ENCODE measurements at regions not wholly inside any gene's neighbourhood (a gene's known extent, or its start where the extent isn't known, plus 50 kb on each side); places are given as distances from the start of the nearest gene placed in this dataset.

DNA sequence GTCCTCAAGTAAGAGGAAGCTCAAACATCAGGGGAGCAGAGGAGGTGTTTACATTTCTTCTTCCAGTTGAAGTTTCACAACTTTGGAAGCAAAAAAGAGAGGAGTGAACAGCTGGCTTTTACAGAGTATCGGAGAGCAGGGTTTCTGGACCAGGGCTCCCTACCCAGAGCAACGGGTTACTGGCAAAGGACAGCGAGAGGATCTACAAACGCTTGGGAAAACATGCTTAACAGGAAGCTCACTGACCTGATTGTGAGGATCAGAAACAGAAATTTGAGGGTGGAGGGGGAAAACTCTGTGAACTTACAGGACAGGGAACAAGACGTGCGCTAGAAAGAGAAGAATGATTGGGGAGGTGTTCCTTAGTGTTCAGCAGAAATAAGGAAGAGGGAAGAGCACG is 85.7 kb upstream of the TAB2 start:
- no peak for FAIRE-seq

DNA sequence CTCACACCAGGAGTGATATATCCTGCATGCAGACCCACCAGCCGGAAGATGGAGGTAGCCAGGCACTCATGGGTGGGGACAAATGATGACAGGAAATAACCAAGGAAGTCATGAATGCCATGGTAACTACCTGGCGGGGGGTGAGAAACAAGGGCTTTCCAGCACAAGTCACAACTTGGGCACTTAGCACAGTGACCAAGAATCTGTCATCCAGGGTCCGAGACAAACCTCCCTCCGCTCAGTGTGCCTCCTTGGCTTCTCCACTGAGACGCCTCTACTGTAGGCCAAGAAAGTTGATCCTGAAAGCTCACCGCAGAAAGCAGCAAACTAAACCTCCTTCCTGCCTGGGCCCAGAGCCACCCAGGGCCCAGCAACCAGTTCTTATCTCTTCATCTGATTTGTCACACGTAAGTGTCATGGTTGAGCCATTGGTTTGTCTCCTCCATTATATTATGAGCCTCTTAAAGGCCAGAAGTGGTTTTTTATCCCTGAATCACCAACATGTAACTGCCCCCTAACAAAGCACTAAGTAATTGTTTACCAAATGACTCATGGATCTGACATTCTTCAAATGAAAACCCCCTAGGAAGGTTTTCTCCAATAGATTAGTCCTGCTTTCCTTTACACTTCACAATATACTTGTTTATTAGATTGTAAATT is 84.3 kb upstream of the TAB2 start:
- Histone ChIP-seq H4K20me1 (ENCODE audit: control insufficient read depth, extremely low read depth, insufficient read depth, low read length) (no peaks in the 10 kb centered on the region), H3K4me2 (ENCODE audit: control insufficient read depth, extremely low read depth, insufficient read depth, low read depth, low read length) (peak overlapping the region; percentile 75), H3K9me3 (ENCODE audit: control insufficient read depth, low read depth, low read length) (no peaks in the 10 kb centered on the region), H3K27me3 (ENCODE audit: control insufficient read depth, extremely low read depth, insufficient read depth, low read length) (no peaks in the 10 kb centered on the region), H3K4me3 (ENCODE audit: control insufficient read depth in 2 of 3, extremely low read depth in 1 of 3, insufficient read depth in 2 of 3, low read depth in 1 of 3, low read length in 3 of 3) (peak overlapping the region in 2 of 3 experiments; percentile 22 to 43), H3K79me2 (ENCODE audit: control insufficient read depth, insufficient read depth, low read length) (no peaks in the 10 kb centered on the region), H3K9ac (ENCODE audit: control insufficient read depth, extremely low read depth, insufficient read depth, low read length) (peak overlapping the region; percentile 71), H3K9me1 (ENCODE audit: control insufficient read depth, extremely low read depth, insufficient read depth, low read length) (no peaks in the 10 kb centered on the region), H3K36me3 (ENCODE audit: control insufficient read depth in 2 of 2, extremely low read depth in 1 of 2, insufficient read depth in 2 of 2, low read length in 2 of 2) (no peaks in the 10 kb centered on the region), H2AFZ (ENCODE audit: control insufficient read depth, low read length) (peak overlapping the region; percentile 68), H3K27ac (ENCODE audit: control insufficient read depth, insufficient read depth, low read length) (peak overlapping the region; percentile 85), H3K4me1 (ENCODE audit: control insufficient read depth, extremely low read depth, insufficient read depth, low read length) (peaks cover 26% of the 10 kb centered on the region)
- dilution Hi-C loops (cut with MboI; ENCODE audit: extremely low pct_ligation_motif_present, low sequenced_read_pairs): no loop called here
- TF ChIP-seq, protein P1, sequence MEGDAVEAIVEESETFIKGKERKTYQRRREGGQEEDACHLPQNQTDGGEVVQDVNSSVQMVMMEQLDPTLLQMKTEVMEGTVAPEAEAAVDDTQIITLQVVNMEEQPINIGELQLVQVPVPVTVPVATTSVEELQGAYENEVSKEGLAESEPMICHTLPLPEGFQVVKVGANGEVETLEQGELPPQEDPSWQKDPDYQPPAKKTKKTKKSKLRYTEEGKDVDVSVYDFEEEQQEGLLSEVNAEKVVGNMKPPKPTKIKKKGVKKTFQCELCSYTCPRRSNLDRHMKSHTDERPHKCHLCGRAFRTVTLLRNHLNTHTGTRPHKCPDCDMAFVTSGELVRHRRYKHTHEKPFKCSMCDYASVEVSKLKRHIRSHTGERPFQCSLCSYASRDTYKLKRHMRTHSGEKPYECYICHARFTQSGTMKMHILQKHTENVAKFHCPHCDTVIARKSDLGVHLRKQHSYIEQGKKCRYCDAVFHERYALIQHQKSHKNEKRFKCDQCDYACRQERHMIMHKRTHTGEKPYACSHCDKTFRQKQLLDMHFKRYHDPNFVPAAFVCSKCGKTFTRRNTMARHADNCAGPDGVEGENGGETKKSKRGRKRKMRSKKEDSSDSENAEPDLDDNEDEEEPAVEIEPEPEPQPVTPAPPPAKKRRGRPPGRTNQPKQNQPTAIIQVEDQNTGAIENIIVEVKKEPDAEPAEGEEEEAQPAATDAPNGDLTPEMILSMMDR (optimal IDR thresholded peaks at IDR 0.05 in 1 of 3, IDR thresholded peaks at IDR 0.05 in 1 of 3, conservative IDR thresholded peaks at IDR 0.05 in 1 of 3; ENCODE audit: extremely low read depth in 1 of 3, insufficient read depth in 2 of 3, low read length in 3 of 3): no peak
- TF ChIP-seq EZH2 (IDR thresholded peaks at IDR 0.05; ENCODE audit: low read length): no peak
- FAIRE-seq (peak; percentile 65), DNase-seq (ENCODE audit: low read depth, low spot score) (peak; percentile 86)

More for the DNA sequence above, 85.7 kb upstream of the TAB2 start:
- Histone ChIP-seq H3K27ac (ENCODE audit: control insufficient read depth, insufficient read depth, low read length) (no peak overlapping the region), H3K9me3 (ENCODE audit: control insufficient read depth, low read depth, low read length) (no peaks in the 10 kb centered on the region), H3K4me1 (ENCODE audit: control insufficient read depth, extremely low read depth, insufficient read depth, low read length) (peaks cover 26% of the 10 kb centered on the region), H3K4me3 (ENCODE audit: control insufficient read depth in 2 of 3, extremely low read depth in 1 of 3, insufficient read depth in 2 of 3, low read depth in 1 of 3, low read length in 3 of 3) (no peak overlapping the region), H3K4me2 (ENCODE audit: control insufficient read depth, extremely low read depth, insufficient read depth, low read depth, low read length) (no peak overlapping the region), H3K9ac (ENCODE audit: control insufficient read depth, extremely low read depth, insufficient read depth, low read length) (no peak overlapping the region), H3K9me1 (ENCODE audit: control insufficient read depth, extremely low read depth, insufficient read depth, low read length) (no peaks in the 10 kb centered on the region), H4K20me1 (ENCODE audit: control insufficient read depth, extremely low read depth, insufficient read depth, low read length) (no peaks in the 10 kb centered on the region), H2AFZ (ENCODE audit: control insufficient read depth, low read length) (no peak overlapping the region), H3K36me3 (ENCODE audit: control insufficient read depth in 2 of 2, extremely low read depth in 1 of 2, insufficient read depth in 2 of 2, low read length in 2 of 2) (no peaks in the 10 kb centered on the region), H3K27me3 (ENCODE audit: control insufficient read depth, extremely low read depth, insufficient read depth, low read length) (no peaks in the 10 kb centered on the region), H3K79me2 (ENCODE audit: control insufficient read depth, insufficient read depth, low read length) (no peaks in the 10 kb centered on the region)
- TF ChIP-seq, protein P1 (optimal IDR thresholded peaks at IDR 0.05 in 1 of 3, IDR thresholded peaks at IDR 0.05 in 1 of 3, conservative IDR thresholded peaks at IDR 0.05 in 1 of 3; ENCODE audit: extremely low read depth in 1 of 3, insufficient read depth in 2 of 3, low read length in 3 of 3): no peak
- TF ChIP-seq EZH2 (IDR thresholded peaks at IDR 0.05; ENCODE audit: low read length): no peak
- dilution Hi-C loops (cut with MboI; ENCODE audit: extremely low pct_ligation_motif_present, low sequenced_read_pairs): no loop called here
- DNase-seq (ENCODE audit: low read depth, low spot score): no peak

All from keratinocyte (primary cell).